B cell (primary cell): ENCODE measurements at regions not wholly inside any gene's neighbourhood (a gene's known extent, or its start where the extent isn't known, plus 50 kb on each side); places are given as distances from the start of the nearest gene placed in this dataset.

Experiments
- CTCF ChIP-seq: fragments of 200-600 bp; IDR thresholded peaks from one replicate; pipeline ENCODE4 v1.8.0; 2022; ENCODE audit warnings: antibody characterized with exemption, mild to moderate bottlenecking
- EZH2 ChIP-seq: IDR thresholded peaks from 2 replicates; pipeline ENCODE4 v1.6.1; 2012; ENCODE audit warnings: borderline replicate concordance, low read depth, mild to moderate bottlenecking, moderate library complexity, low read length; ENCODE audit not compliant: insufficient read depth, poor library complexity, severe bottlenecking

- TF ChIP-seq CTCF: no peak
- TF ChIP-seq EZH2: no peak
These were observed 123.5 kb upstream of the CTAGE1 start for GRCh38 chr18:22541232-22541631.
